HFFc6 (cell line): ENCODE measurements at regions not wholly inside any gene's neighbourhood (a gene's known extent, or its start where the extent isn't known, plus 50 kb on each side); places are given as distances from the start of the nearest gene placed in this dataset.

ENCODE experiments used
- DNase-seq: peaks from one replicate; pipeline ENCODE4 v3.0.0-alpha.2; 2018
- H3K27ac Mint-ChIP-seq: 2 replicates; pipeline ENCODE4 v1.8.0; 2020; ENCODE audit warnings: mild to moderate bottlenecking, mixed read lengths
- H3K27me3 Mint-ChIP-seq: 2 replicates; pipeline ENCODE4 v1.8.0; 2021; ENCODE audit warnings: mild to moderate bottlenecking, moderate library complexity, mixed read lengths; ENCODE audit not compliant: insufficient read depth
- H3K36me3 Mint-ChIP-seq: 2 replicates; pipeline ENCODE4 v1.8.0; 2021; ENCODE audit warnings: low read depth, mixed read lengths
- H3K4me1 Mint-ChIP-seq: 2 replicates; pipeline ENCODE4 v1.8.0; 2020; ENCODE audit warnings: low read depth, mixed read lengths
- H3K4me3 Mint-ChIP-seq: 2 replicates; pipeline ENCODE4 v1.8.0; 2020; ENCODE audit warnings: mild to moderate bottlenecking, moderate library complexity, mixed read lengths
- H3K9me3 Mint-ChIP-seq: 2 replicates; pipeline ENCODE4 v1.8.0; 2020; ENCODE audit warnings: mild to moderate bottlenecking, mixed read lengths
- TF ChIP-seq, protein P1 (sequence below): fragments of 200-600 bp; sonication (generic); IDR thresholded peaks from 2 replicates; pipeline ENCODE4 v1.5.0; 2021; ENCODE audit warnings: antibody characterized with exemption, mild to moderate bottlenecking

DNA sequence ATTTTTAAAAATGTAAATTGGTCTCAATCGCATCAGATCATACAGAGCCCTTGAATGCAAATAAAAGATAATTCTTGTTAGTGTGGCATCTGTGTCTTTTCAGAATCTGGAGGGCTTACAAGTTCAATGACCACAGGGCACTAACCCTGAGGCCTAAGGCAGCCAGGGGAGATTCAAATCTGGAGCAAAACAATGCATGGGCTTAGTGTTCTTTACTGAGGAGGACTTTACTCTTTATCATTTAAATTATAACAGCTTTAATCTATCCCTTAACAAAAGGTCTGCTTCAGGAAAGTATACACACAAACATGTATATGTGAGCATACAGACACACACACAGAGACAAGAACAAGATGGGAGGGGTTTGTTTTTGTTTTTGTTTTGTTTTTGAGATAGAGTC is 51.0 kb upstream of the NSUN7 start:
- no peaks in the 10 kb centered on the region for H3K9me3 Mint-ChIP-seq
- TF ChIP-seq, protein P1, sequence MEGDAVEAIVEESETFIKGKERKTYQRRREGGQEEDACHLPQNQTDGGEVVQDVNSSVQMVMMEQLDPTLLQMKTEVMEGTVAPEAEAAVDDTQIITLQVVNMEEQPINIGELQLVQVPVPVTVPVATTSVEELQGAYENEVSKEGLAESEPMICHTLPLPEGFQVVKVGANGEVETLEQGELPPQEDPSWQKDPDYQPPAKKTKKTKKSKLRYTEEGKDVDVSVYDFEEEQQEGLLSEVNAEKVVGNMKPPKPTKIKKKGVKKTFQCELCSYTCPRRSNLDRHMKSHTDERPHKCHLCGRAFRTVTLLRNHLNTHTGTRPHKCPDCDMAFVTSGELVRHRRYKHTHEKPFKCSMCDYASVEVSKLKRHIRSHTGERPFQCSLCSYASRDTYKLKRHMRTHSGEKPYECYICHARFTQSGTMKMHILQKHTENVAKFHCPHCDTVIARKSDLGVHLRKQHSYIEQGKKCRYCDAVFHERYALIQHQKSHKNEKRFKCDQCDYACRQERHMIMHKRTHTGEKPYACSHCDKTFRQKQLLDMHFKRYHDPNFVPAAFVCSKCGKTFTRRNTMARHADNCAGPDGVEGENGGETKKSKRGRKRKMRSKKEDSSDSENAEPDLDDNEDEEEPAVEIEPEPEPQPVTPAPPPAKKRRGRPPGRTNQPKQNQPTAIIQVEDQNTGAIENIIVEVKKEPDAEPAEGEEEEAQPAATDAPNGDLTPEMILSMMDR = no peak
- H3K36me3 Mint-ChIP-seq = no peaks in the 10 kb centered on the region
- no peak overlapping the region for H3K27ac Mint-ChIP-seq
- no peak overlapping the region for H3K4me3 Mint-ChIP-seq
- peaks cover 20% of the 10 kb centered on the region for H3K4me1 Mint-ChIP-seq
- no peak for DNase-seq
- no peaks in the 10 kb centered on the region; the same call in 1 of the 2 replicates for H3K27me3 Mint-ChIP-seq

DNA sequence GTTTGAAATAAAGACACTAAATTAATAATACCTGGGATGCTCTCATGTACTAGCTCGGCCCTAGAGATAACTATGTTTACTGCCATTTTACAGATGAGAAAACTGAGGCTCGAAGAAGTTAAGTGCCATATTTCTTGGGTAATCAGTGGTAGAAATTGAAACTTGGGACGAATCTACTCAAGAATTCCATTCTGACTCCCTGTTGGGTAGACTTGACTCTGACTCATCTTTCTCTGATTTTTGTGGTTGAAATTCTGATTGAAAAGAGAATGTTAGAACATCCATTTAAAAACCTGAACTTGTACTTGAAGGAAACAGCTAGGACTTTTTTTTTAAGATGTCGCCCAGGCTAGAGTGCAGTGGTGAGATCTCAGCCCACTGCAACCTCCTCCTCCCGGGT is 50.1 kb upstream of the NSUN7 start:
- Mint-ChIP-seq H3K4me1 (peaks cover 20% of the 10 kb centered on the region), H3K27me3 (no peaks in the 10 kb centered on the region; the same call in 1 of the 2 replicates), H3K36me3 (no peaks in the 10 kb centered on the region), H3K4me3 (no peak overlapping the region), H3K9me3 (no peaks in the 10 kb centered on the region), H3K27ac (no peak overlapping the region)
- peak; percentile 32 for DNase-seq
- TF ChIP-seq, protein P1 = no peak
